ENCODE measurements at regions not wholly inside any gene's neighbourhood (a gene's known extent, or its start where the extent isn't known, plus 50 kb on each side); places are given as distances from the start of the nearest gene placed in this dataset.

DNA sequence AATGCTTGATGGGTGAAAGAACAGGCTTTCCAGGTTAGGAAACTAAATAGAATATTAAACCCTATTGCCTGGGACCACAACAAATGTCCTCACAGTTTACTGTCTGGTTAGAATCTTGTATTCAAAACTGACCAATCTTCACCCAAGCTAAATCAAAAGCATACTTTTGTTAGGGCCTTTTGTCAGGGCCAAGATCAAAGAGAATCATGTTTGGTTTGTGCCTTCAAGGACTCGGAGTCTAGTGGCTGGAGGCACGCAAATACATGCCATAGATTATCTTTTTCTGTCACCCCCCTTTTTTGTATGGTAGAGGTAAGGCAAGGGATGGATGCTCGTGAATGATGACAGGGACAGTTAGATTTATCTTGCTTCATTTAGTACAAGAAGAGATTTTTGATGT, 51.1 kb upstream of the AKAP6 start:
- no peaks in the 10 kb centered on the region for H3K27me3 Mint-ChIP-seq (ENCODE audit: insufficient read depth, unreplicated experiment)
- no peak overlapping the region for H3K27ac Mint-ChIP-seq (ENCODE audit: low read depth, unreplicated experiment)
- intact Hi-C loops (cut with micrococcal nuclease): no loop called here
- no peak overlapping the region for H3K4me3 Mint-ChIP-seq (ENCODE audit: unreplicated experiment)
- BruUV-seq (replicated peaks): no TSS peak
- H3K36me3 Mint-ChIP-seq (ENCODE audit: insufficient read depth, unreplicated experiment): no peaks in the 10 kb centered on the region
- no peak for DNase-seq (ENCODE audit: unreplicated experiment)
- CTCF ChIA-PET: no interaction called here
- TF ChIP-seq, protein P1, sequence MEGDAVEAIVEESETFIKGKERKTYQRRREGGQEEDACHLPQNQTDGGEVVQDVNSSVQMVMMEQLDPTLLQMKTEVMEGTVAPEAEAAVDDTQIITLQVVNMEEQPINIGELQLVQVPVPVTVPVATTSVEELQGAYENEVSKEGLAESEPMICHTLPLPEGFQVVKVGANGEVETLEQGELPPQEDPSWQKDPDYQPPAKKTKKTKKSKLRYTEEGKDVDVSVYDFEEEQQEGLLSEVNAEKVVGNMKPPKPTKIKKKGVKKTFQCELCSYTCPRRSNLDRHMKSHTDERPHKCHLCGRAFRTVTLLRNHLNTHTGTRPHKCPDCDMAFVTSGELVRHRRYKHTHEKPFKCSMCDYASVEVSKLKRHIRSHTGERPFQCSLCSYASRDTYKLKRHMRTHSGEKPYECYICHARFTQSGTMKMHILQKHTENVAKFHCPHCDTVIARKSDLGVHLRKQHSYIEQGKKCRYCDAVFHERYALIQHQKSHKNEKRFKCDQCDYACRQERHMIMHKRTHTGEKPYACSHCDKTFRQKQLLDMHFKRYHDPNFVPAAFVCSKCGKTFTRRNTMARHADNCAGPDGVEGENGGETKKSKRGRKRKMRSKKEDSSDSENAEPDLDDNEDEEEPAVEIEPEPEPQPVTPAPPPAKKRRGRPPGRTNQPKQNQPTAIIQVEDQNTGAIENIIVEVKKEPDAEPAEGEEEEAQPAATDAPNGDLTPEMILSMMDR (IDR thresholded peaks at IDR 0.05; ENCODE audit: unreplicated experiment): no peak
- H3K4me1 Mint-ChIP-seq (ENCODE audit: insufficient read depth, unreplicated experiment): no peaks in the 10 kb centered on the region
- POLR2A ChIA-PET: no interaction called here
- peaks cover 24% of the 10 kb centered on the region for H3K9me3 Mint-ChIP-seq (ENCODE audit: unreplicated experiment)

Measured in MCF 10A (cell line).